ENCODE measurements at regions not wholly inside any gene's neighbourhood (a gene's known extent, or its start where the extent isn't known, plus 50 kb on each side); places are given as distances from the start of the nearest gene placed in this dataset.
"Not testable (repeated sequence)": the region's sequence is repeated elsewhere in the genome, so short reads cannot be mapped to it uniquely, and the experiment has no call there.

DNA sequence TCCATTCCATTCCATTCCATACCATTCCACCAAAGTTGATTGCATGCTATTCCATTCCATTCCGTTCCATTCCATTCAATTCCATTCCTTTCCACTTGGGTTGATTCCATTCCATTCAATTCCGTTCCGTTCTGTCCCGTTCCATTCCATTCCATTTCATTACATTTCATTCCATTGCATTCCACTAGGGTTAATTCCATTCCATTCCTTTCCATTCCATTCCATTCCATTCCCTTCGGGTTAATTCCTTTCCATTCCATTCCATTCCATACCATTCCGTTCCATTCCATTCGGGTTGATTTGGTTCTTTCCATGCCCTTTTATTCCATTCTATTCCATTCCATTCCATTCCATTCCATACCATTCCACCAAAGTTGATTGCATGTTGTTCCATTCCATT is 131.9 kb downstream of the CWH43 start:
- DNase-seq (ENCODE audit: low spot score); H3K27ac ChIP-seq; POLR2A ChIA-PET (ENCODE audit: low non-redundant PET); CTCF ChIA-PET: not testable (repeated sequence)

DNA sequence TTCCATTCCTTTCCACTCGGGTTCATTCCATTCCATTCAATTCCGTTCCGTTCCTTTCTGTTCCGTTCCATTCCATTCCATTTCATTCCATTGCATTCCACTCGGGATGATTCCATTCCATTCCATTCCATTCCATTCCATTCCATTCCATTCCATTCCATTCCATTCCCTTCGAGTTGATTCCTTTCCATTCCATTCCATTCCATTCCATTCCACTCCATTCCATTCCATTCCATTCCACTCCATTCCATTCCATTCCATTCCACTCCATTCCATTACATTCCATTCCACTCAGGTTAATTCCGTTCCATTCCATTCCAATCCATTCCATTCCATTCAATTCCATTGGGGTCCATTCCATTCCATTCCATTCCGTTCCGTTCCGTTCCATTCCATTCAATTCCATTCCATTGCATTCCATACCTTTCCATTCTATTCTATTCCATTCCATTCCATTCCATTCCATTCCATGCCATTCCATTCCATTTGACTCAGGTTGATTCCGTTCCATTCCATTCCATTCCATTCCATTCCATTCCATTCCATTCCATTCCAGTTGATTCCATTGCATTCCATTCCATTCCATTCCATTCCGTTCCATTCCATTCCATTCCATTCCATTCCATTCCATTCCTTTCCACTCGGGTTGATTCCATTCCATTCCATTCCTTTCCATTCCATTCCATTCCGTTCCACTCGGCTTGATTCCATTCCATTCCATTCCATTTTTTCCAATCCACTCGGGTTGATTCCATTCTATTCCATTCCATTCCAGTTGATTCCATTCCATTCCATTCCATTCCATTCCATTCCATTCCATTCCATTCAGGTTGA is 132.5 kb downstream of the CWH43 start:
- CTCF ChIA-PET; H3K27ac ChIP-seq; POLR2A ChIA-PET (ENCODE audit: low non-redundant PET); DNase-seq (ENCODE audit: low spot score): not testable (repeated sequence)

DNA sequence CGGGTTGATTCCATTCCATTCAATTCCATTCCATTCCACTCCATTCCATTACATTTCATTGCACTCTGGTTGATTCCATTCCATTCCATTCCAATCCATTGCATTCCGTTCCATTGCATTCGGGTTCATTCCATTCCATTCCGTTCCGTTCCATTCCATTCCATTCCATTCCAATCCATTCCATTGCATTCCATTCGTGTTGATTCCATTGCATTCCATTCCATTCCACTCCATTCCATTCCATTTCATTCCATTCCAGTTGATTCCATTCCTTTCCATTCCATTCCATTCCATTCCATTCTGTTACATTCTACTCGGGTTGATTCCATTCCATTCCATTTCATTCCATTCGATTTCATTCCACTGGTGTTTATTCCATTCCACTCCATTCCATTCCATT is 133.3 kb downstream of the CWH43 start:
- DNase-seq (ENCODE audit: low spot score); H3K27ac ChIP-seq; CTCF ChIA-PET; POLR2A ChIA-PET (ENCODE audit: low non-redundant PET): not testable (repeated sequence)

DNA sequence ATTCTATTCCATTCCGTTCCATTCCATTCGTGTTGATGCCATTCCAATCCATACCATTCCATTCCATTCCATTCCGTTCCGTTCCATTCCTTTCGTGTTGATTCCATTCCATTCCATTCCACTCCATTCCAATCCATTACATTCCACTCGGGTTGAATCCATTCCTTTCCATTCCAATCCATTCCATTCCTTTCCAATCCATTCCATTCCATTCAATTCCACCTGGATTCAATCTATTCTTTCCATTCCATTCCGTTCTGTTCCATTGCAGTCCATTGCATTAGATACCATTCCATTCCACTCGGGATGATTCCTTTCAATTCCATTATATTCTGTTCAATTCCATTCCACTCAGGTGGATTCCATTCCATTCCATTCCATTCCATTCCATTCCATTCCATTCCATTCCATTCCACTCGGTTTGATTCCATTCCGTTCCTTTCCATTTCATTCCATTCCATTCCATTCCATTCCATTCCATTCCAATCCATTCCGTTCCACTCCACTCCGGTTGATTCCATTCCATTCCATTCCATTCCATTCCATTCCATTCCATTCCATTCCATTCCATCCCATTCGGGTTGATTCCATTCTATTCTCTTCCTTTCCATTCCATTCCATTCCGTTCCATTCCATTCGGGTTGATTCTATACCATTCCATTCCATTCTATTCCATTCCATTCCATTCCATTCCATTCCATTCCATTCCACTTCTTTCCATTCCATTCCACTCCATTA is 134.1 kb downstream of the CWH43 start:
- CTCF ChIA-PET; POLR2A ChIA-PET (ENCODE audit: low non-redundant PET); H3K27ac ChIP-seq; DNase-seq (ENCODE audit: low spot score): not testable (repeated sequence)

DNA sequence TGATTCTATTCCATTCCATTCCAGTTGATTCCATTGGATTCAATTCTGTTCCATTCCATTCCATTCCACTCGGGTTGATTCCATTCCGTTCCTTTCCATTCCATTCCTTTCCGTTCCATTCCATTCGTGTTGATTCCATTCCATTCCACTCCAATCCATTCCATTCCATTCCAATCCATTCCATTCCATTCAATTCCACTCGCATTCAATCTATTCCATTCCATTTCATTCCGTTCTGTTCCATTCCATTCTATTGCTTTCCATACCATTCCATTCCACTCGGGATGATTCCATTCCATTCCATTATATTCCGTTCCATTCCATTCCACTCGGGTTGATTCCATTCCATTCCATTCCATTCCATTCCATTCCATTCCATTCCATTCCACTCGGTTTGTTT is 134.7 kb downstream of the CWH43 start:
- DNase-seq (ENCODE audit: low spot score); POLR2A ChIA-PET (ENCODE audit: low non-redundant PET); H3K27ac ChIP-seq; CTCF ChIA-PET: not testable (repeated sequence)

DNA sequence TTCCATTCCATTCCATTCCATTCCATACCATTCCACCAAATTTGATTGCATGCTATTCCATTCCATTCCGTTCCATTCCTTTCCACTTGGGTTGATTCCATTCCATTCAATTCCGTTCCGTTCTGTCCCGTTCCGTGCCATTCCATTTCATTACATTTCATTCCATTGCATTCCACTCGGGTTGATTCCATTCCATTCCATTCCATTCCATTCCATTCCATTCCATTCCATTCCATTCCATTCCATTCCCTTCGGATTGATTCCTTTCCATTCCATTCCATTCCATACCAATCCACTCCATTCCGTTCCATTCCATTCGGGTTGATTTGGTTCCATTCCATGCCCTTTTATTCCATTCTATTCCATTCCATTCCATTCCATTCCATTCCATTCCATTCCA is 140.4 kb downstream of the CWH43 start:
- POLR2A ChIA-PET (ENCODE audit: low non-redundant PET); H3K27ac ChIP-seq; DNase-seq (ENCODE audit: low spot score); CTCF ChIA-PET: not testable (repeated sequence)

DNA sequence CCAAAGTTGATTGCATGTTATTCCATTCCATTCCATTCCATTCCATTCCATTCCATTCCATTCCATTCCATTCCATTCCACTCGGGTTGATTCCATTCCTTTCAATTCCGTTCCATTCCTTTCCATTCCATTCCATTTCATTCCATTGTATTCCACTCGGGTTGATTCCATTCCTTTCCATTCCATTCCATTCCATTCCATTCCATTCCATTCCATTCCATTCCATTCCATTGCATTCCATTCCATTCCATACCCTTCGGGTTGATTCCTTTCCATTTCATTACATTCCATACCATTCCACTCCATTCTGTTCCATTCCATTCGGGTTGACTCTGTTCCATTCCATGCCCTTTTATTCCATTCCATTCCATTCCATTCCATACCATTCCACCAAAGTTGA is 140.8 kb downstream of the CWH43 start:
- H3K27ac ChIP-seq; CTCF ChIA-PET; POLR2A ChIA-PET (ENCODE audit: low non-redundant PET); DNase-seq (ENCODE audit: low spot score): not testable (repeated sequence)

DNA sequence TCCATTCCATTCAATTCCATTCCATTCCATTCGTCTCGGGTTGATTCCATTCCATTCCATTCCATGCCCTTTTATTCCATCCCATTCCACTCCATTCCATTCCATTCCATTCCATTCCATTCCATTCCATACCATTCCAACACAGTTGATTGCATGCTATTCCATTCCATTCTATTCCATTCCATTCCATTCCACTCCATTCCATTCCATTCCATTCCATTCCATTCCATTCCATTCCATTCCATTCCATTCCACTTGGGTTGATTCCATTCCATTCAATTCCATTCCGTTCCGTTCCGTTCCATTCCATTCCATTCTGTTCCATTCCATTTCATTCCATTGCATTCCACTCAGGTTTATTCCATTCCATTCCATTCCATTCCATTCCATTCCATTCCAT is 143.3 kb downstream of the CWH43 start:
- CTCF ChIA-PET; DNase-seq (ENCODE audit: low spot score); POLR2A ChIA-PET (ENCODE audit: low non-redundant PET); H3K27ac ChIP-seq: not testable (repeated sequence)

DNA sequence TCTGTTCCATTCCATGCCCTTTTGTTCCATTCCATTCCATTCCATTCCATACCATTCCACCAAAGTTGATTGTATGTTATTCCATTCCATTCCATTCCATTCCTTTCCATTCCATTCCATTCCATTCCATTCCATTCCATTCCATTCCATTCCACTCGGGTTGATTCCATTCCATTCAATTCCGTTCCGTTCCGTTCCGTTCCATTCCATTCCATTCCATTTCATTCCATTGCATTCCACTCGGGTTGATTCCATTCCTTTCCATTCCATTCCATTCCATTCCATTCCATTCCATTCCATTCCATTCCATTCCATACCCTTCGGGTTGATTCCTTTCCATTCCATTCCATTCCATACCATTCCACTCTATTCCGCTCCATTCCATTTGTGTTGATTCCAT is 143.8 kb downstream of the CWH43 start:
- POLR2A ChIA-PET (ENCODE audit: low non-redundant PET); DNase-seq (ENCODE audit: low spot score); H3K27ac ChIP-seq; CTCF ChIA-PET: not testable (repeated sequence)

DNA sequence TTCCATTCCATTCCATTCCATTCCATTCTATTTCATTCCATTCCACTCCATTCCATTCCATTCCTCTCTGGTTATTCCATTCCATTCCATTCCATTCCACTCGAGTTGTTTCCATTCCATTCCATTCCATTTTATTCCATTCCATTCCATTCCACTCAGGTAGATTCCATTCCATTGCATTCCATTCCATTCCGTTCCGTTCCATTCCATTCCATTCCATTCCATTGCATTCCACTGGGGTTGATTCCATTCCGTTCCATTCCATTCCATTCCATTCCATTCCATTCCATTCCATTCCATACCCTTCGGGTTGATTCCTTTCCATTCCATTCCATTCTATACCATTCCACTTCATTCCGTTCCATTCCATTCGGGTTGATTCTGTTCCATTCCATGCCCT is 144.6 kb downstream of the CWH43 start:
- DNase-seq (ENCODE audit: low spot score); CTCF ChIA-PET; POLR2A ChIA-PET (ENCODE audit: low non-redundant PET); H3K27ac ChIP-seq: not testable (repeated sequence)

DNA sequence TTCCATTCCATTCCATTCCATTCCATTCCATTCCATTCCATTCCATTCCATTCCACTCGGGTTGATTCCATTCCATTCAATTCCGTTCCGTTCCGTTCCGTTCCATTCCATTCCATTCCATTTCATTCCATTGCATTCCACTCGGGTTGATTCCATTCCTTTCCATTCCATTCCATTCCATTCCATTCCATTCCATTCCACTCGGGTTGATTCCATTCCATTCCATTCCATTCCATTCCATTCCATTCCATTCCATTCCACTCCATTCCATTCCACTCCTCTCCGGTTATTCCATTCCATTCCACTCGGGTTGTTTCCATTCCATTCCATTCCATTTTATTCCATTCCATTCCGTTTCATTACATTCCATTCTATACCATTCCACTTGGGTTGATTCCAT is 151.0 kb downstream of the CWH43 start:
- H3K27ac ChIP-seq; DNase-seq (ENCODE audit: low spot score); POLR2A ChIA-PET (ENCODE audit: low non-redundant PET); CTCF ChIA-PET: not testable (repeated sequence)

DNA sequence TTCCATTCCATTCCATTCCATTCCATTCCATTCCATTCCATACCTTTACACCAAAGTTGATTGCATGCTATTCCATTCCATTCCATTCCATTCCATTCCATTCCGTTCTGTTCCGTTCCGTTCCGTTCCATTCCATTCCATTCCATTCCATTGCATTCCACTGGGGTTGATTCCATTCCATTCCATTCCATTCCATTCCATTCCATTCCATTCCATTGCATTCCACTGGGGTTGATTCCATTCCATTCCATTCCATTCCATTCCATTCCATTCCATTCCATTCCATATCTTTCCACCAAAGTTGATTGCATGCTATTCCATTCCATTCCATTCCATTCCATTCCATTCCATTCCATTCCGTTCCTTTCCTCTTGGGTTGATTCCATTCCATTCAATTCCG is 151.9 kb downstream of the CWH43 start:
- DNase-seq (ENCODE audit: low spot score); H3K27ac ChIP-seq; POLR2A ChIA-PET (ENCODE audit: low non-redundant PET); CTCF ChIA-PET: not testable (repeated sequence)

DNA sequence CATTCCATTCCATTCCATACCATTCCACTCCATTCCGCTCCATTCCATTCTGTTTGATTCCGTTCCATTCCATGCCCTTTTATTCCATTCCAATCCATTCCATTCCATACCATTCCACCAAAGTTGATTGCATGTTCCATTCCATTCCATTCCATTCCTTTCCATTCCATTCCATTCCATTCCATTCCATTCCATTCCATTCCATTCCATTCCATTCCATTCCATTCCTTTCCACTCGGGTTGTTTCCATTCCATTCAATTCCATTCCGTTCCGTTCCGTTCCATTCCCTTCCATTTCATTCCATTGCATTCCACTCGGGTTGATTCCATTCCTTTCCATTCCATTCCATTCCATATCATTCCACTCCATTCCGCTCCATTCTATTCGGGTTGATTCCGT is 152.7 kb downstream of the CWH43 start:
- CTCF ChIA-PET; DNase-seq (ENCODE audit: low spot score); H3K27ac ChIP-seq; POLR2A ChIA-PET (ENCODE audit: low non-redundant PET): not testable (repeated sequence)

DNA sequence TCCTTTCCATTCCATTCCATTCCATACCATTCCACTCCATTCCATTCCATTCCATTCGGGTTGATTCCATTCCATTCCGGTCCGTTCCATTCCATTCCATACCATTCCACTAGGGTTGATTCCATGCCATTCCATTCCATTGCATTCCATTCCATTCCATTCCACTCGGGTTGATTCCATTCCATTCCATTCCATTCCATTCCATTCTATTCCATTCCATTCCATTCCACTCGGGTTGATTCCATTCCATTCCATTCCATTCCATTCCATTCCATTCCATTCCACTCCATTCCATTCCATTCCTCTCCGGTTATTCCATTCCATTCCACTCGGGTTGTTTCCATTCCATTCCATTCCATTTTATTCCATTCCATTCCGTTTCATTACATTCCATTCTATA is 153.4 kb downstream of the CWH43 start:
- CTCF ChIA-PET; DNase-seq (ENCODE audit: low spot score); POLR2A ChIA-PET (ENCODE audit: low non-redundant PET); H3K27ac ChIP-seq: not testable (repeated sequence)

DNA sequence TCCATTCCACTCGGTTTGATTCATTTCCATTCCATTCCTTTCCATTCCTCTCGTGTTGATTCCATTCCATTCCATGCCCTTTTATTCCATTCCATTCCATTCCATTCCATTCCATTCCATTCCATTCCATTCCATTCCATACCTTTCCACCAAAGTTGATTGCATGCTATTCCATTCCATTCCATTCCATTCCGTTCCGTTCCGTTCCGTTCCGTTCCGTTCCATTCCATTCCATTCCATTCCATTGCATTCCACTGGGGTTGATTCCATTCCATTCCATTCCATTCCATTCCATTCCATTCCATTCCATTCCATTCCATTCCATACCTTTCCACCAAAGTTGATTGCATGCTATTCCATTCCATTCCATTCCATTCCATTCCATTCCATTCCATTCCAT is 154.3 kb downstream of the CWH43 start:
- H3K27ac ChIP-seq; POLR2A ChIA-PET (ENCODE audit: low non-redundant PET); CTCF ChIA-PET; DNase-seq (ENCODE audit: low spot score): not testable (repeated sequence)

DNA sequence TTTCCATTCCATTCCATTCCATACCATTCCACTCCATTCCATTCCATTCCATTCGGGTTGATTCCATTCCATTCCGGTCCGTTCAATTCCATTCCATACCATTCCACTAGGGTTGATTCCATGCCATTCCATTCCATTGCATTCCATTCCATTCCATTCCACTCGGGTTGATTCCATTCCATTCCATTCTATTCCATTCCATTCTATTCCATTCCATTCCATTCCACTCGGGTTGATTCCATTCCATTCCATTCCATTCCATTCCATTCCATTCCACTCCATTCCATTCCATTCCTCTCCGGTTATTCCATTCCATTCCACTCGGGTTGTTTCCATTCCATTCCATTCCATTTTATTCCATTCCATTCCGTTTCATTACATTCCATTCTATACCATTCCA is 155.9 kb downstream of the CWH43 start:
- H3K27ac ChIP-seq; CTCF ChIA-PET; POLR2A ChIA-PET (ENCODE audit: low non-redundant PET); DNase-seq (ENCODE audit: low spot score): not testable (repeated sequence)

DNA sequence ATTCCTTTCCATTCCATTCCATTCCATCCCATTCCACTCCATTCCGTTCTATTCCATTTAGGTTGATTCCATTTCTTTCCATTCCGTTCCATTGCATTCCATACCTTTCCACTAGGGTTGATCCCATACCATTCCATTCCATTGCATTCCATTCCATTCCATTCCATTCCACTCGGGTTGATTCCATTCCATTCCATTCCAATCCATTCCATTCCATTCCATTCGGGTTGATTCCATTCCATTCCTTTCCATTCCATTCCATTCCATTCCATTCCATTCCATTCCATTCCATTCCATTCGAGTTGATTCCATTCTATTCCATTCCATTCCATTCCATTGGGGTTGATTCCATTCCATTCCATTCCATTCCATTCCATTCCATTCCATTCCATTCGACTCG is 161.1 kb downstream of the CWH43 start:
- CTCF ChIA-PET; POLR2A ChIA-PET (ENCODE audit: low non-redundant PET); H3K27ac ChIP-seq; DNase-seq (ENCODE audit: low spot score): not testable (repeated sequence)

DNA sequence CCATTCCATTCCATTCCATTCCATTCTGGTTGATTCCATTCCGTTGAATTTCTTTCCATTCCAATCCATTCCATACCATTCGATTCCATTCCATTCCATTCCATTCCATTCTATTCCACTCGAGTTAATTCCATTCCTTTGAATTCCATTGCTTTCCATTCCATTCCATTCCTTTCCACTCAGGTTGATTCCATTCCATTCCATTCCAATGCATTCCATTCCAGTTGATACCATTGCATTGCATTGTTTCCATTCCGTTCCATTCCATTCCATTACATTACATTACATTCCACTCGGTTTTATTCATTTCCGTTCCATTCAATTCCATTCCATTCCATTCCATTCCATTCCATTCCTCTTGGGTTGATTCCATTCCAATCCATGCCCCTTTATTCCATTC is 161.5 kb downstream of the CWH43 start:
- DNase-seq (ENCODE audit: low spot score); H3K27ac ChIP-seq; POLR2A ChIA-PET (ENCODE audit: low non-redundant PET); CTCF ChIA-PET: not testable (repeated sequence)

Measured in RWPE1 (cell line).